ENCODE measurements at regions not wholly inside any gene's neighbourhood (a gene's known extent, or its start where the extent isn't known, plus 50 kb on each side); places are given as distances from the start of the nearest gene placed in this dataset.

DNA sequence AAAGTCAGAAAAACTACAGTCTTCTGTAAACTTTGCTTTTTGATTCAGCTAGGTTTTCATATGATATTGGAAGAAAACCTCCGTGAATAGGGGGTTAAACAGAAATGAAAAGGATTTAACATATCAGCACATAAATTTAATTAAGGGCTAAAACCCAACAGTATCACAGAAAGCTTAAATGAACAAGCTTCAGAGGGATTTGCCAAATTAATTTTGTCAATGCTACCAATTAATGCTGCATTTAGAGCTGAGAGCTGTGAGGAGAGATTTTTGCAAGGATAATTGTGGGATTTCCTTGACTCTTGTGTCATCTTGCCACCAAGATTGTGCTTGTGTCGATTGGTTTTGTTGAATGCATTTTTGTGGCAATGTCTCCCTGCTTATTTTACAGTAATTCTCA is 379.9 kb downstream of the CD109 start:
- no peaks in the 10 kb centered on the region for H3K36me3 Mint-ChIP-seq
- H3K27me3 Mint-ChIP-seq: peaks cover 0 to 5% (median 0%) of the 10 kb centered on the region in 5 donors
- ATAC-seq: no peak
- H3K27me3 ChIP-seq (ENCODE audit: control insufficient read depth in 2 of 2, insufficient read depth in 2 of 2, low read length in 2 of 2): no peaks in the 10 kb centered on the region
- H3K4me1 Mint-ChIP-seq: no peaks in the 10 kb centered on the region
- no peak overlapping the region for H3K27ac ChIP-seq (ENCODE audit: low read depth, low read length)
- no peak overlapping the region for H3K4me3 ChIP-seq (ENCODE audit: low read length)
- intact Hi-C loops (cut with micrococcal nuclease): no loop called here
- no peak for DNase-seq
- no peak overlapping the region for H3K27ac Mint-ChIP-seq
- H3K9me3 ChIP-seq (ENCODE audit: control insufficient read depth in 2 of 3, low read length in 3 of 3): no peaks in the 10 kb centered on the region
- ChIA-PET POLR2A (no interaction called here), CTCF (no interaction called here)
- H3K4me3 Mint-ChIP-seq: no peak overlapping the region
- H3K4me1 ChIP-seq (ENCODE audit: control insufficient read depth in 2 of 2, insufficient read depth in 2 of 2, low read length in 2 of 2): no peaks in the 10 kb centered on the region
- no peaks in the 10 kb centered on the region for H3K36me3 ChIP-seq (ENCODE audit: control insufficient read depth in 2 of 3, insufficient read depth in 3 of 3, low read length in 3 of 3)
- H3K9me3 Mint-ChIP-seq: peaks cover 0 to 6% (median 2%) of the 10 kb centered on the region in 11 donors

DNA sequence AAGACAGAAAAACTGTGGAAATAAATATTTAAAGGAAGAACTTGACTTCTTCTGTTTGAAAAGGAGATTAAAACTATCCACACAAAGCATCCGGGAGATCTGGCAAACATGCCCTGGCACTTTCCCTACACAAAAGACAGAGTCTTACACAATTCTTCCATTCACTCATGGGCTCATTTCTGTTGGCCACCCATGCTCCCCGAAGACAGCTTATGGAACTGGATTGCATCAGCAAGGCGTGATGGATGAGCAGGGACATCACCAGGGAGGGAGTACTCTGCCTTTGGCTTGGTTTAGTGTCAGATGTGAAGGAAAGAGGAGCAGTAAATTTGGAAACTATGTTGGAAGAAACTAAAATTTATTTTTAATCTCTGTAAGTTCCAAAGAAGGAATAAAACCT is 379.3 kb downstream of the CD109 start:
- H3K4me3 ChIP-seq (ENCODE audit: low read length): no peak overlapping the region
- Mint-ChIP-seq H3K27me3 (peaks cover 0 to 5% (median 0%) of the 10 kb centered on the region in 5 donors), H3K27ac (no peak overlapping the region), H3K4me3 (no peak overlapping the region), H3K36me3 (no peaks in the 10 kb centered on the region), H3K4me1 (no peaks in the 10 kb centered on the region), H3K9me3 (peaks cover 0 to 6% (median 1%) of the 10 kb centered on the region in 11 donors)
- no peaks in the 10 kb centered on the region for H3K9me3 ChIP-seq (ENCODE audit: control insufficient read depth in 2 of 3, low read length in 3 of 3)
- no peaks in the 10 kb centered on the region for H3K27me3 ChIP-seq (ENCODE audit: control insufficient read depth in 2 of 2, insufficient read depth in 2 of 2, low read length in 2 of 2)
- DNase-seq: no peak
- POLR2A ChIA-PET: no interaction called here
- H3K36me3 ChIP-seq (ENCODE audit: control insufficient read depth in 2 of 3, insufficient read depth in 3 of 3, low read length in 3 of 3): no peaks in the 10 kb centered on the region
- no peak for ATAC-seq
- CTCF ChIA-PET: no interaction called here
- no peaks in the 10 kb centered on the region for H3K4me1 ChIP-seq (ENCODE audit: control insufficient read depth in 2 of 2, insufficient read depth in 2 of 2, low read length in 2 of 2)
- intact Hi-C loops (cut with micrococcal nuclease): no loop called here
- no peak overlapping the region for H3K27ac ChIP-seq (ENCODE audit: low read depth, low read length)

GRCh38 chr6:74074645-74075044 is 378.6 kb downstream of the CD109 start:
- Mint-ChIP-seq H3K27ac (no peak overlapping the region), H3K27me3 (peaks cover 0 to 11% (median 0%) of the 10 kb centered on the region in 5 donors), H3K4me3 (no peak overlapping the region), H3K4me1 (no peaks in the 10 kb centered on the region), H3K9me3 (peaks cover 0 to 6% (median 1%) of the 10 kb centered on the region in 11 donors), H3K36me3 (no peaks in the 10 kb centered on the region)
- DNase-seq (no peak), ATAC-seq (no peak)
- H3K4me3 ChIP-seq (ENCODE audit: low read length): no peak overlapping the region
- CTCF ChIA-PET: no interaction called here
- no peaks in the 10 kb centered on the region for H3K9me3 ChIP-seq (ENCODE audit: control insufficient read depth in 2 of 3, low read length in 3 of 3)
- POLR2A ChIA-PET: no interaction called here
- no peaks in the 10 kb centered on the region for H3K27me3 ChIP-seq (ENCODE audit: control insufficient read depth in 2 of 2, insufficient read depth in 2 of 2, low read length in 2 of 2)
- H3K27ac ChIP-seq (ENCODE audit: low read depth, low read length): no peak overlapping the region
- intact Hi-C loops (cut with micrococcal nuclease): no loop called here
- no peaks in the 10 kb centered on the region for H3K4me1 ChIP-seq (ENCODE audit: control insufficient read depth in 2 of 2, insufficient read depth in 2 of 2, low read length in 2 of 2)
- H3K36me3 ChIP-seq (ENCODE audit: control insufficient read depth in 2 of 3, insufficient read depth in 3 of 3, low read length in 3 of 3): no peaks in the 10 kb centered on the region

- ATAC-seq (no peak), DNase-seq (no peak)
- H3K27me3 ChIP-seq (ENCODE audit: control insufficient read depth in 2 of 2, insufficient read depth in 2 of 2, low read length in 2 of 2): no peaks in the 10 kb centered on the region
- H3K27ac ChIP-seq (ENCODE audit: low read depth, low read length): no peak overlapping the region
- no peak overlapping the region for H3K4me3 ChIP-seq (ENCODE audit: low read length)
- ChIA-PET CTCF (no interaction called here), POLR2A (no interaction called here)
- peaks cover 0 to 12% (median 0%) of the 10 kb centered on the region in 5 donors for H3K27me3 Mint-ChIP-seq
- H3K36me3 Mint-ChIP-seq: no peaks in the 10 kb centered on the region
- no peaks in the 10 kb centered on the region for H3K4me1 Mint-ChIP-seq
- H3K4me1 ChIP-seq (ENCODE audit: control insufficient read depth in 2 of 2, insufficient read depth in 2 of 2, low read length in 2 of 2): no peaks in the 10 kb centered on the region
- H3K36me3 ChIP-seq (ENCODE audit: control insufficient read depth in 2 of 3, insufficient read depth in 3 of 3, low read length in 3 of 3): no peaks in the 10 kb centered on the region
- H3K4me3 Mint-ChIP-seq: no peak overlapping the region
- intact Hi-C loops (cut with micrococcal nuclease): no loop called here
- H3K9me3 Mint-ChIP-seq: peaks cover 0 to 6% (median 0%) of the 10 kb centered on the region in 11 donors
- H3K27ac Mint-ChIP-seq: no peak overlapping the region
- H3K9me3 ChIP-seq (ENCODE audit: control insufficient read depth in 2 of 3, low read length in 3 of 3): no peaks in the 10 kb centered on the region
Observed at GRCh38 chr6:74073999-74074398, 378.0 kb downstream of the CD109 start.

- no peak overlapping the region for H3K4me3 ChIP-seq (ENCODE audit: low read length)
- CTCF ChIA-PET: no interaction called here
- no peaks in the 10 kb centered on the region for H3K9me3 ChIP-seq (ENCODE audit: control insufficient read depth in 2 of 3, low read length in 3 of 3)
- POLR2A ChIA-PET: no interaction called here
- H3K27me3 Mint-ChIP-seq: peaks cover 0 to 12% (median 0%) of the 10 kb centered on the region in 5 donors
- H3K36me3 Mint-ChIP-seq: no peaks in the 10 kb centered on the region
- H3K27ac ChIP-seq (ENCODE audit: low read depth, low read length): no peak overlapping the region
- no peaks in the 10 kb centered on the region for H3K4me1 ChIP-seq (ENCODE audit: control insufficient read depth in 2 of 2, insufficient read depth in 2 of 2, low read length in 2 of 2)
- no peak overlapping the region for H3K4me3 Mint-ChIP-seq
- no peaks in the 10 kb centered on the region for H3K36me3 ChIP-seq (ENCODE audit: control insufficient read depth in 2 of 3, insufficient read depth in 3 of 3, low read length in 3 of 3)
- peaks cover 0 to 6% (median 0%) of the 10 kb centered on the region in 11 donors for H3K9me3 Mint-ChIP-seq
- H3K4me1 Mint-ChIP-seq: no peaks in the 10 kb centered on the region
- H3K27me3 ChIP-seq (ENCODE audit: control insufficient read depth in 2 of 2, insufficient read depth in 2 of 2, low read length in 2 of 2): no peaks in the 10 kb centered on the region
- DNase-seq (no peak), ATAC-seq (no peak)
- intact Hi-C loops (cut with micrococcal nuclease): no loop called here
- no peak overlapping the region for H3K27ac Mint-ChIP-seq
Observed at GRCh38 chr6:74073429-74073828, 377.4 kb downstream of the CD109 start.

DNA sequence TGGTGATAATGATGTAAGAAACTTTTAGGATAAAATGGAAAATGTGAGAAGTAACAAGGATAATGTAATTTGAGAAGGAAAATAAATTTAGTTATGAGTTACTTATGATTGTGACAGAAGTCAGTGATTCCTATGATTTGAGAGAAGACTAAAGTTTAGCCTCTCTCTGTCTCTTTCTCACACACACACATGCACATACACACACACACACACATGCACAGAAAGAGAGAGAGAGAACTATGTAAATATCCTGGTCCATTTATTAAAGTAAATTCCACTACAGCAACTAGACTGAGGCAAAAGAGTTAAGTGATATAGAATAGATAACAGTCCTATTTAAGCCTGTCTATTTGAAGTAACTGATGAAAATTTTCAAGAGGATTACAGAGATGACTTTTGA is 375.2 kb downstream of the CD109 start:
- intact Hi-C loops (cut with micrococcal nuclease): no loop called here
- Mint-ChIP-seq H3K4me3 (no peak overlapping the region), H3K36me3 (no peaks in the 10 kb centered on the region), H3K9me3 (peaks cover 0 to 7% (median 0%) of the 10 kb centered on the region in 11 donors), H3K4me1 (no peaks in the 10 kb centered on the region), H3K27me3 (peaks cover 0 to 12% (median 5%) of the 10 kb centered on the region in 5 donors), H3K27ac (no peak overlapping the region)
- no peaks in the 10 kb centered on the region for H3K9me3 ChIP-seq (ENCODE audit: control insufficient read depth in 2 of 3, low read length in 3 of 3)
- ATAC-seq (no peak), DNase-seq (no peak)
- H3K36me3 ChIP-seq (ENCODE audit: control insufficient read depth in 2 of 3, insufficient read depth in 3 of 3, low read length in 3 of 3): no peaks in the 10 kb centered on the region
- ChIA-PET CTCF (no interaction called here), POLR2A (no interaction called here)
- no peaks in the 10 kb centered on the region for H3K4me1 ChIP-seq (ENCODE audit: control insufficient read depth in 2 of 2, insufficient read depth in 2 of 2, low read length in 2 of 2)
- no peaks in the 10 kb centered on the region for H3K27me3 ChIP-seq (ENCODE audit: control insufficient read depth in 2 of 2, insufficient read depth in 2 of 2, low read length in 2 of 2)
- no peak overlapping the region for H3K4me3 ChIP-seq (ENCODE audit: low read length)
- H3K27ac ChIP-seq (ENCODE audit: low read depth, low read length): no peak overlapping the region

GRCh38 chr6:74070711-74071110 is 374.7 kb downstream of the CD109 start:
- no peak overlapping the region for H3K27ac Mint-ChIP-seq
- no peaks in the 10 kb centered on the region for H3K27me3 ChIP-seq (ENCODE audit: control insufficient read depth in 2 of 2, insufficient read depth in 2 of 2, low read length in 2 of 2)
- ChIA-PET POLR2A (no interaction called here), CTCF (no interaction called here)
- no peak overlapping the region for H3K27ac ChIP-seq (ENCODE audit: low read depth, low read length)
- no peaks in the 10 kb centered on the region for H3K9me3 ChIP-seq (ENCODE audit: control insufficient read depth in 2 of 3, low read length in 3 of 3)
- intact Hi-C loops (cut with micrococcal nuclease): no loop called here
- H3K9me3 Mint-ChIP-seq: peaks cover 0 to 7% (median 0%) of the 10 kb centered on the region in 11 donors
- no peaks in the 10 kb centered on the region for H3K36me3 ChIP-seq (ENCODE audit: control insufficient read depth in 2 of 3, insufficient read depth in 3 of 3, low read length in 3 of 3)
- H3K4me1 Mint-ChIP-seq: no peaks in the 10 kb centered on the region
- H3K4me3 Mint-ChIP-seq: no peak overlapping the region
- no peak for DNase-seq
- no peaks in the 10 kb centered on the region for H3K36me3 Mint-ChIP-seq
- ATAC-seq: no peak
- H3K4me3 ChIP-seq (ENCODE audit: low read length): no peak overlapping the region
- H3K4me1 ChIP-seq (ENCODE audit: control insufficient read depth in 2 of 2, insufficient read depth in 2 of 2, low read length in 2 of 2): no peaks in the 10 kb centered on the region
- H3K27me3 Mint-ChIP-seq: peaks cover 0 to 12% (median 5%) of the 10 kb centered on the region in 5 donors

All from naive thymus-derived CD4-positive, alpha-beta T cell (primary cell).